H1 (cell line): ENCODE measurements at regions not wholly inside any gene's neighbourhood (a gene's known extent, or its start where the extent isn't known, plus 50 kb on each side); places are given as distances from the start of the nearest gene placed in this dataset.

Experiments
- CTCF ChIA-PET: fragments of 300-600 bp; sonication (Branson Sonifier 250); formaldehyde crosslinking; loops from one replicate; lab custom pipeline; 2021; ENCODE audit not compliant: partially characterized antibody; lab: Charles Lee
- POLR2A ChIA-PET: fragments of 300-600 bp; sonication (Branson Sonifier 250); formaldehyde crosslinking; loops from one replicate; lab custom pipeline; 2021; ENCODE audit warnings: inconsistent platforms; ENCODE audit not compliant: partially characterized antibody; lab: Charles Lee
- DNase-seq, 2 experiments: peaks; one replicate each; pipeline versions ENCODE4 v3.0.0 to v3.0.0-alpha.2; 2010 to 2022; ENCODE audit warnings: low spot score in 2 of 2, low read depth in 1 of 2, mixed read lengths in 1 of 2
- FAIRE-seq: peaks from 2 replicates; lab custom pipeline; 2011; peaks lifted over from hg19 to GRCh38; lab: Jason Lieb, UNC
- H2AFZ ChIP-seq: 2 replicates; pipeline ENCODE4 v1.8.1; 2012; ENCODE audit warnings: low read length, inconsistent platforms
- H2AK5ac ChIP-seq: 2 replicates; pipeline ENCODE4 v1.6.1; 2013; ENCODE audit warnings: low read depth, low read length
- H2BK120ac ChIP-seq: replicated peaks from 2 replicates; pipeline ENCODE3; 2013; ENCODE audit warnings: low read depth, low read length, inconsistent platforms
- H2BK12ac ChIP-seq: 2 replicates; pipeline ENCODE4 v1.6.1; 2013; ENCODE audit warnings: low read depth, low read length
- H2BK15ac ChIP-seq: 2 replicates; pipeline ENCODE4 v1.6.1; 2013; ENCODE audit warnings: low read length
- H2BK20ac ChIP-seq: 2 replicates; pipeline ENCODE4 v1.6.1; 2013; ENCODE audit warnings: low read length
- H2BK5ac ChIP-seq: 2 replicates; pipeline ENCODE4 v1.6.1; 2013; ENCODE audit warnings: low read depth, low read length
- H3K14ac ChIP-seq: 2 replicates; pipeline ENCODE4 v1.6.1; 2013; ENCODE audit warnings: inconsistent platforms; ENCODE audit not compliant: insufficient read length
- H3K18ac ChIP-seq: 2 replicates; pipeline ENCODE4 v1.6.1; 2013; ENCODE audit warnings: low read length; ENCODE audit errors: extremely low read depth
- H3K23ac ChIP-seq: 2 replicates; pipeline ENCODE4 v1.6.1; 2013; ENCODE audit warnings: inconsistent platforms; ENCODE audit not compliant: insufficient read length
- H3K23me2 ChIP-seq: 2 replicates; pipeline ENCODE4 v1.6.1; 2013; ENCODE audit warnings: low read depth, low read length
- H3K27ac ChIP-seq: 2 replicates; pipeline ENCODE4 v1.6.1; 2011; ENCODE audit warnings: low read depth, low read length, inconsistent platforms
- H3K27me3 ChIP-seq, 4 experiments: replicated peaks in 1 of 4; 1 replicate in 1 of 4; 2 replicates in 3 of 4; pipeline versions ENCODE4 v1.6.1 to v1.8.1; 2011 to 2013; ENCODE audit warnings: low read length in 3 of 4, mild to moderate bottlenecking in 3 of 4, inconsistent platforms in 2 of 4, mixed read lengths in 2 of 4, moderate library complexity in 1 of 4; ENCODE audit not compliant: control insufficient read depth in 3 of 4, insufficient read depth in 3 of 4; ENCODE audit errors: extremely low read depth in 1 of 4
- H3K36me3 ChIP-seq, 4 experiments: 2 replicates each; pipeline versions ENCODE4 v1.6.1 to v1.8.1; 2011 to 2013; ENCODE audit warnings: mild to moderate bottlenecking in 4 of 4, low read length in 3 of 4, moderate library complexity in 2 of 4, control low read depth in 1 of 4, inconsistent platforms in 1 of 4; ENCODE audit not compliant: insufficient read depth in 4 of 4, control insufficient read depth in 2 of 4
- H3K4ac ChIP-seq: replicated peaks from 2 replicates; pipeline ENCODE3; 2013; ENCODE audit warnings: low read length, low read depth, mixed read lengths, inconsistent platforms; ENCODE audit not compliant: insufficient read length
- H3K4me1 ChIP-seq, 4 experiments: replicated peaks in 1 of 4; 1 replicate in 1 of 4; 2 replicates in 3 of 4; pipeline versions ENCODE4 v1.6.1 to v1.8.1; 2011 to 2013; ENCODE audit warnings: low read length in 3 of 4, inconsistent platforms in 2 of 4, mixed read lengths in 1 of 4; ENCODE audit not compliant: insufficient read depth in 4 of 4, control insufficient read depth in 3 of 4
- H3K4me2 ChIP-seq, 2 experiments: 2 replicates each; pipeline versions ENCODE4 v1.6.1 to v1.8.1; 2011 to 2013; ENCODE audit warnings: low read depth in 2 of 2, low read length in 2 of 2, control low read depth in 1 of 2, inconsistent platforms in 1 of 2, mild to moderate bottlenecking in 1 of 2; ENCODE audit not compliant: insufficient read depth in 1 of 2
- H3K4me3 ChIP-seq, 4 experiments: fragments of 200-600, 300-600 bp in 1 of 4; sonication (generic), shearing (Covaris generic), sonication (Bioruptor Twin) in 1 of 4; 2 replicates each; pipeline versions ENCODE4 v1.5.1 to v1.8.1; 2011 to 2016; ENCODE audit warnings: low read length in 4 of 4, low read depth in 3 of 4, control low read depth in 2 of 4, inconsistent platforms in 2 of 4, mild to moderate bottlenecking in 2 of 4, mixed read lengths in 1 of 4, moderate library complexity in 1 of 4; ENCODE audit not compliant: insufficient read depth in 2 of 4; ENCODE audit errors: extremely low read depth in 1 of 4
- H3K56ac ChIP-seq: replicated peaks from 2 replicates; pipeline ENCODE3; 2013; ENCODE audit warnings: low read depth, mild to moderate bottlenecking, mixed read lengths, low read length, inconsistent platforms; ENCODE audit not compliant: insufficient read length
- H3K79me1 ChIP-seq: 2 replicates; pipeline ENCODE4 v1.6.1; 2013; ENCODE audit warnings: low read depth, low read length, control low read depth
- H3K79me2 ChIP-seq, 2 experiments: 2 replicates each; pipeline versions ENCODE4 v1.6.1 to v1.8.1; 2012 to 2013; ENCODE audit warnings: low read length in 2 of 2, mild to moderate bottlenecking in 2 of 2, inconsistent platforms in 1 of 2; ENCODE audit not compliant: insufficient read depth in 2 of 2, control insufficient read depth in 1 of 2
- H3K9ac ChIP-seq, 4 experiments: replicated peaks in 1 of 4; 1 replicate in 1 of 4; 2 replicates in 3 of 4; pipeline versions ENCODE4 v1.6.1 to v1.8.1; 2011 to 2013; ENCODE audit warnings: low read depth in 3 of 4, low read length in 3 of 4, control low read depth in 2 of 4, mild to moderate bottlenecking in 2 of 4, moderate library complexity in 2 of 4, inconsistent platforms in 1 of 4; ENCODE audit errors: extremely low read depth in 1 of 4
- H3K9me3 ChIP-seq, 2 experiments: 2 replicates each; pipeline versions ENCODE4 v1.6.1 to v1.8.1; 2012 to 2013; ENCODE audit warnings: mild to moderate bottlenecking in 2 of 2, moderate library complexity in 2 of 2, control low read depth in 1 of 2, inconsistent platforms in 1 of 2, low read depth in 1 of 2, low read length in 1 of 2, mixed read lengths in 1 of 2; ENCODE audit not compliant: insufficient read depth in 2 of 2
- H4K20me1 ChIP-seq, 2 experiments: replicated peaks in 1 of 2; 2 replicates each; pipeline versions ENCODE3 to v1.8.1; 2011 to 2013; ENCODE audit warnings: inconsistent platforms in 2 of 2, low read length in 2 of 2, mild to moderate bottlenecking in 1 of 2; ENCODE audit not compliant: insufficient read depth in 2 of 2, control insufficient read depth in 1 of 2
- H4K5ac ChIP-seq: 2 replicates; pipeline ENCODE4 v1.6.1; 2013; ENCODE audit warnings: low read length, low read depth, mixed read lengths, inconsistent platforms; ENCODE audit not compliant: insufficient read length
- H4K8ac ChIP-seq: 2 replicates; pipeline ENCODE4 v1.8.0; 2013; ENCODE audit warnings: mild to moderate bottlenecking, moderate library complexity, low read length, inconsistent platforms; ENCODE audit not compliant: insufficient read depth; ENCODE audit errors: extremely low read depth
- H4K91ac ChIP-seq: replicated peaks from 2 replicates; pipeline ENCODE3; 2013; ENCODE audit warnings: low read length, mixed read lengths, inconsistent platforms; ENCODE audit not compliant: insufficient read length
- ASH2L ChIP-seq: fragments of 200-600, 300-600 bp; sonication (generic); IDR thresholded peaks from one replicate; pipeline ENCODE4 v1.7.1; 2017; ENCODE audit warnings: low read length
- BCL11A ChIP-seq, 2 experiments: IDR thresholded peaks; one replicate each; pipeline ENCODE4 v1.6.1; 2011; ENCODE audit warnings: low read depth in 2 of 2, low read length in 2 of 2, mild to moderate bottlenecking in 2 of 2
- BRCA1 ChIP-seq: IDR thresholded peaks from 2 replicates; pipeline ENCODE4 v1.6.1; 2012; ENCODE audit warnings: low read depth, low read length, improper control_type of control experiment
- CHD2 ChIP-seq: IDR thresholded peaks from 2 replicates; pipeline ENCODE4 v1.6.1; 2012; ENCODE audit warnings: low read length, improper control_type of control experiment
- E2F6 ChIP-seq: IDR thresholded peaks from 2 replicates; pipeline ENCODE4 v1.6.1; 2012; ENCODE audit warnings: inconsistent platforms
- EZH2 ChIP-seq: fragments of 200-600 bp; sonication (generic); IDR thresholded peaks from 2 replicates; pipeline ENCODE4 v1.7.1; 2012; ENCODE audit warnings: low read depth, mild to moderate bottlenecking, moderate library complexity, low read length, inconsistent platforms; ENCODE audit not compliant: severe bottlenecking
- FOSL1 ChIP-seq: IDR thresholded peaks from 2 replicates; pipeline ENCODE4 v1.6.1; 2011; ENCODE audit warnings: mild to moderate bottlenecking, low read depth, low read length, moderate library complexity; ENCODE audit not compliant: insufficient read depth
- HDAC6 ChIP-seq: IDR thresholded peaks from one replicate; pipeline ENCODE4 v1.7.1; 2012; ENCODE audit warnings: low read depth, mild to moderate bottlenecking, inconsistent platforms, low read length, moderate library complexity
- NRF1 ChIP-seq: IDR thresholded peaks from 2 replicates; pipeline ENCODE4 v1.6.1; 2011; ENCODE audit warnings: mild to moderate bottlenecking, low read depth, low read length, improper control_type of control experiment
- SIN3A ChIP-seq, 2 experiments: IDR thresholded peaks in 1 of 2; conservative IDR thresholded peaks in 1 of 2; 2 replicates each; pipeline ENCODE4 v1.6.1; 2011 to 2012; ENCODE audit warnings: low read length in 2 of 2, improper control_type of control experiment in 1 of 2, low read depth in 1 of 2, mild to moderate bottlenecking in 1 of 2
- TBP ChIP-seq: IDR thresholded peaks from 2 replicates; pipeline ENCODE4 v1.6.1; 2011; ENCODE audit warnings: low read depth, low read length, improper control_type of control experiment
- USF2 ChIP-seq: IDR thresholded peaks from 2 replicates; pipeline ENCODE4 v1.6.1; 2011; ENCODE audit warnings: low read length, improper control_type of control experiment
- WGBS, 2 experiments: shearing (Covaris generic) in 1 of 2; methylation state at CpG; one replicate each; pipeline versions ENCODE4 v1.1.6 to v1.1.7; 2013 to 2015; ENCODE audit warnings: low lambda C conversion rate in 2 of 2, mixed read lengths in 2 of 2, inconsistent platforms in 1 of 2, low coverage in 1 of 2, missing lambda C conversion rate in 1 of 2; ENCODE audit not compliant: insufficient replicate concordance in 2 of 2, insufficient coverage in 1 of 2, insufficient read length in 1 of 2; ENCODE audit errors: extremely low coverage in 1 of 2, missing lambda C conversion rate in 1 of 2; 5-methylcytosine and 5-hydroxymethylcytosine counted together

DNA sequence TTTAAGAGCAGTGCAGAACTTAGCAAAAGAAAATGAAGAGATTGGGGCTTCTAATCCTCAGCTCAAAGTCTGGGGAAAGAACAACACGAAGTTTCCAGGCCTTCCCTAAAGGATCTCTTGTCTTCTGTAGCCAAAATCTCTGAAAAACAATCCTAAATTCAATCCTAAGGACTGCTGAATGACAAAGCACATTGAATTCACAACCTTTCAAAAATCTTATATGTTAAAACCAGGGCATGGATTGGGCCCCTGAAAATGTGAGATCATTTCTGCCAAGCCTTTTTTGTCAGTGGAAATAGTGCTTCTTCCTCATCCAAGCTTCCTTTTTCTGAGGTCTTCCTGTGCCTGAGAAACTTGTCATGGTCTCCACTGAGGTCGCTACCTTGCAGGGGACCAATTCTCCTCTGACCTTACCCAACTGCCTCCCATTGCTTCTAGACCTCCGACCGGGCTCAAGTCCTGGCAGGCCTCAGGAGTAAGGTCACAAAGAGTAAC is 126.2 kb upstream of the ARID1B start:
- no peak overlapping the region for H4K5ac ChIP-seq
- H3K79me1 ChIP-seq: no peaks in the 10 kb centered on the region
- peaks cover 0 to 14% (median 6%) of the 10 kb centered on the region in 4 experiments; a peak in 4 of 7 replicates for H3K4me1 ChIP-seq
- FAIRE-seq (no peak), DNase-seq (no peak)
- H3K4me2 ChIP-seq: no peak overlapping the region
- no peak overlapping the region for H2BK5ac ChIP-seq
- H3K27me3 ChIP-seq: no peaks in the 10 kb centered on the region
- no peak overlapping the region for H3K27ac ChIP-seq
- no peak overlapping the region for H3K14ac ChIP-seq
- H3K18ac ChIP-seq: no peak overlapping the region
- WGBS, 2 experiments: 94% methylated on average over 4 of the region's 4 CpGs; no CpG with 5 or more reads in 1 of the 2 experiments
- H4K91ac ChIP-seq: no peak overlapping the region
- ChIA-PET CTCF (interaction anchor here (1.2 kb wide), 2 partner anchors 13 to 285 kb away, joined by 3 to 5 read pairs; no protein-coding TSS in a partner anchor), POLR2A (no interaction called here)
- peaks cover 0 to 8% of the 10 kb centered on the region in 2 experiments; a peak in 2 of 4 replicates for H3K9me3 ChIP-seq
- H3K9ac ChIP-seq: no peak overlapping the region
- no peak overlapping the region for H4K8ac ChIP-seq
- no peaks in the 10 kb centered on the region for H3K36me3 ChIP-seq
- no peak overlapping the region for H2AFZ ChIP-seq
- no peak overlapping the region for H2BK120ac ChIP-seq
- no peaks in the 10 kb centered on the region for H4K20me1 ChIP-seq
- H3K23me2 ChIP-seq: peaks cover 3% of the 10 kb centered on the region; the same call in 1 of the 2 replicates
- H3K56ac ChIP-seq: no peak overlapping the region
- H2BK20ac ChIP-seq: no peak overlapping the region
- no peak overlapping the region for H2BK15ac ChIP-seq
- H3K4me3 ChIP-seq: no peak overlapping the region
- H2BK12ac ChIP-seq: no peak overlapping the region
- H3K4ac ChIP-seq: no peak overlapping the region
- H2AK5ac ChIP-seq: no peak overlapping the region
- no peaks in the 10 kb centered on the region for H3K79me2 ChIP-seq
- H3K23ac ChIP-seq: no peak overlapping the region
- TF ChIP-seq USF2 (no peak), BRCA1 (no peak), ASH2L (no peak), BCL11A (IDR thresholded peaks at IDR 0.05; ENCODE audit: low read depth in 2 of 2, low read length in 2 of 2) (no peak), EZH2 (no peak), SIN3A (conservative IDR thresholded peaks at IDR 0.05 in 1 of 2, IDR thresholded peaks at IDR 0.05 in 1 of 2; ENCODE audit: low read depth in 1 of 2, low read length in 2 of 2) (no peak), HDAC6 (no peak), TBP (no peak), FOSL1 (no peak), CHD2 (no peak), NRF1 (no peak), E2F6 (no peak)
